Mesothelial cell of epicardium (in vitro differentiated cells): ENCODE measurements at regions not wholly inside any gene's neighbourhood (a gene's known extent, or its start where the extent isn't known, plus 50 kb on each side); places are given as distances from the start of the nearest gene placed in this dataset.
"Not testable (repeated sequence)": the region's sequence is repeated elsewhere in the genome, so short reads cannot be mapped to it uniquely, and the experiment has no call there.

Source experiments
- DNase-seq, 2 experiments: peaks; one replicate each; pipeline ENCODE4 v3.0.0; 2021; ENCODE audit warnings: low spot score in 2 of 2; ENCODE audit not compliant: unreplicated experiment in 2 of 2
- H3K27ac Mint-ChIP-seq: 2 replicates; pipeline ENCODE4 v1.8.0; 2021; ENCODE audit warnings: mixed read lengths
- H3K27me3 Mint-ChIP-seq: 2 replicates; pipeline ENCODE4 v1.8.0; 2021; ENCODE audit warnings: low read depth, mixed read lengths
- H3K36me3 Mint-ChIP-seq: 2 replicates; pipeline ENCODE4 v1.8.0; 2021; ENCODE audit warnings: mixed read lengths
- H3K4me1 Mint-ChIP-seq: 2 replicates; pipeline ENCODE4 v1.8.0; 2021; ENCODE audit warnings: mixed read lengths
- H3K4me3 Mint-ChIP-seq: 2 replicates; pipeline ENCODE4 v1.8.0; 2021; ENCODE audit warnings: mild to moderate bottlenecking, moderate library complexity, mixed read lengths
- H3K9me3 Mint-ChIP-seq: 2 replicates; pipeline ENCODE4 v1.8.0; 2021; ENCODE audit warnings: mixed read lengths
- CTCF ChIP-seq: fragments of 200-600 bp; sonication (generic); IDR thresholded peaks from one replicate; pipeline ENCODE4 v1.5.0; 2021; ENCODE audit warnings: antibody characterized with exemption; ENCODE audit not compliant: unreplicated experiment

GRCh38 chr10:108562105-108562504, 1361.2 kb downstream of the XPNPEP1 start:
- H3K36me3 Mint-ChIP-seq, result no peaks in the 10 kb centered on the region
- H3K27ac Mint-ChIP-seq, result no peak overlapping the region
- no peaks in the 10 kb centered on the region for H3K27me3 Mint-ChIP-seq
- peaks cover 5% of the 10 kb centered on the region for H3K9me3 Mint-ChIP-seq
- no peak for DNase-seq
- peaks cover 1% of the 10 kb centered on the region for H3K4me1 Mint-ChIP-seq
- H3K4me3 Mint-ChIP-seq, result no peak overlapping the region
- no peak for TF ChIP-seq CTCF

GRCh38 chr10:108561649-108562048, 1361.7 kb downstream of the XPNPEP1 start:
- Mint-ChIP-seq H3K4me1 (peaks cover 1% of the 10 kb centered on the region), H3K4me3 (no peak overlapping the region), H3K9me3 (peaks cover 5% of the 10 kb centered on the region), H3K36me3 (no peaks in the 10 kb centered on the region), H3K27me3 (no peaks in the 10 kb centered on the region), H3K27ac (no peak overlapping the region)
- TF ChIP-seq CTCF, result no peak
- no peak for DNase-seq

- TF ChIP-seq CTCF, result no peak
- Mint-ChIP-seq H3K27ac (no peak overlapping the region), H3K4me1 (peaks cover 1% of the 10 kb centered on the region), H3K9me3 (peaks cover 5% of the 10 kb centered on the region), H3K27me3 (no peaks in the 10 kb centered on the region), H3K4me3 (no peak overlapping the region), H3K36me3 (no peaks in the 10 kb centered on the region)
- no peak for DNase-seq
Measured at GRCh38 chr10:108560488-108560887, 1362.8 kb downstream of the XPNPEP1 start.

- H3K4me1 Mint-ChIP-seq, result peaks cover 1% of the 10 kb centered on the region
- H3K36me3 Mint-ChIP-seq, result no peaks in the 10 kb centered on the region
- peaks cover 9% of the 10 kb centered on the region for H3K9me3 Mint-ChIP-seq
- H3K4me3 Mint-ChIP-seq, result no peak overlapping the region
- no peaks in the 10 kb centered on the region for H3K27me3 Mint-ChIP-seq
- TF ChIP-seq CTCF, result no peak
- no peak overlapping the region for H3K27ac Mint-ChIP-seq
- no peak for DNase-seq
Measured at GRCh38 chr10:108556186-108556585, 1367.1 kb downstream of the XPNPEP1 start.

GRCh38 chr10:108545921-108546320, 1377.4 kb downstream of the XPNPEP1 start:
- TF ChIP-seq CTCF, result no peak
- Mint-ChIP-seq H3K4me3 (no peak overlapping the region), H3K9me3 (no peaks in the 10 kb centered on the region), H3K36me3 (no peaks in the 10 kb centered on the region), H3K27ac (no peak overlapping the region), H3K27me3 (peaks cover 2% of the 10 kb centered on the region), H3K4me1 (no peaks in the 10 kb centered on the region)
- no peak for DNase-seq

- peak; percentile 75 for TF ChIP-seq CTCF
- DNase-seq, result peak in 1 of 2 experiments; percentile 77
- no peak overlapping the region for H3K27ac Mint-ChIP-seq
- no peaks in the 10 kb centered on the region for H3K9me3 Mint-ChIP-seq
- H3K4me3 Mint-ChIP-seq, result no peak overlapping the region
- H3K4me1 Mint-ChIP-seq, result no peaks in the 10 kb centered on the region
- peaks cover 2% of the 10 kb centered on the region for H3K27me3 Mint-ChIP-seq
- no peaks in the 10 kb centered on the region for H3K36me3 Mint-ChIP-seq
Measured at GRCh38 chr10:108544500-108545120, 1378.7 kb downstream of the XPNPEP1 start.

- peaks cover 38% of the 10 kb centered on the region for H3K9me3 Mint-ChIP-seq
- H3K4me3 Mint-ChIP-seq, DNase-seq, H3K36me3 Mint-ChIP-seq, H3K27me3 Mint-ChIP-seq, H3K4me1 Mint-ChIP-seq, H3K27ac Mint-ChIP-seq: not testable (repeated sequence)
Measured at GRCh38 chr10:108533551-108533950, 1369.0 kb upstream of the SORCS1 start.
